Neural cell (in vitro differentiated cells): ENCODE measurements at regions not wholly inside any gene's neighbourhood (a gene's known extent, or its start where the extent isn't known, plus 50 kb on each side); places are given as distances from the start of the nearest gene placed in this dataset.
A peak's percentile ranks its signal among the peaks of the same experiment; 100 is the strongest.

Source experiments
- H2AFZ ChIP-seq: fragments of 200-600, 300-800 bp; sonication (generic), shearing (Covaris generic); 2 replicates; pipeline ENCODE4 v1.6.0; 2014; ENCODE audit warnings: low read depth, mild to moderate bottlenecking, antibody characterized with exemption, low read length, moderate library complexity
- H3F3A ChIP-seq: fragments of 200-600 bp; shearing (Covaris generic); 2 replicates; pipeline ENCODE4 v1.6.1; 2016; ENCODE audit warnings: mild to moderate bottlenecking, moderate library complexity, mixed read lengths, antibody characterized with exemption, low read length; ENCODE audit not compliant: insufficient read depth, poor library complexity, severe bottlenecking
- H3K27ac ChIP-seq: fragments of 200-600, 300-800 bp; sonication (generic), shearing (Covaris generic); 2 replicates; pipeline ENCODE4 v1.5.1; 2014; ENCODE audit warnings: mild to moderate bottlenecking, low read length, moderate library complexity
- H3K27me3 ChIP-seq: fragments of 300-800, 200-600 bp; sonication (generic), shearing (Covaris generic); 2 replicates; pipeline ENCODE4 v1.6.0; 2014; ENCODE audit warnings: mild to moderate bottlenecking, low read depth, low read length, moderate library complexity; ENCODE audit not compliant: insufficient read depth
- H3K36me3 ChIP-seq: fragments of 300-800, 200-600 bp; sonication (generic), shearing (Covaris generic); 2 replicates; pipeline ENCODE4 v1.5.1; 2014; ENCODE audit warnings: mild to moderate bottlenecking, antibody characterized with exemption, low read length, moderate library complexity; ENCODE audit not compliant: insufficient read depth
- H3K4me2 ChIP-seq: fragments of 300-800, 200-600 bp; sonication (generic), shearing (Covaris generic); 2 replicates; pipeline ENCODE4 v1.6.0; 2014; ENCODE audit warnings: mild to moderate bottlenecking, low read length
- H3K4me3 ChIP-seq: fragments of 300-800, 200-600 bp; sonication (generic), shearing (Covaris generic); 2 replicates; pipeline ENCODE4 v1.5.1; 2014; ENCODE audit warnings: mild to moderate bottlenecking, low read length, moderate library complexity
- H3K79me2 ChIP-seq: fragments of 200-600 bp; shearing (Covaris generic); replicated peaks from 2 replicates; pipeline ENCODE4 v1.6.0; 2014; ENCODE audit warnings: mild to moderate bottlenecking, low read length, moderate library complexity; ENCODE audit not compliant: insufficient read depth
- H3K9ac ChIP-seq: fragments of 300-800, 200-600 bp; sonication (generic), shearing (Covaris generic); 2 replicates; pipeline ENCODE4 v1.6.1; 2016; ENCODE audit warnings: mild to moderate bottlenecking, low read length, mixed read lengths
- H3K9me2 ChIP-seq: fragments of 200-600 bp; shearing (Covaris generic); 2 replicates; pipeline ENCODE4 v1.6.1; 2016; ENCODE audit warnings: mild to moderate bottlenecking, low read length, mixed read lengths; ENCODE audit not compliant: insufficient read depth
- H3K9me3 ChIP-seq: fragments of 200-600, 300-800 bp; sonication (generic), shearing (Covaris generic); 2 replicates; pipeline ENCODE4 v1.6.1; 2016; ENCODE audit warnings: mild to moderate bottlenecking, mixed run types, low read length, moderate library complexity, mixed read lengths
- H4K20me1 ChIP-seq: fragments of 200-600 bp; shearing (Covaris generic); 2 replicates; pipeline ENCODE4 v1.6.1; 2016; ENCODE audit warnings: mild to moderate bottlenecking, mixed run types; ENCODE audit not compliant: insufficient read depth
- CTCF ChIP-seq: fragments of 450-650 bp; IDR thresholded peaks from 2 replicates; pipeline ENCODE4 v1.5.1; 2014; ENCODE audit warnings: antibody characterized with exemption, mild to moderate bottlenecking, moderate library complexity; ENCODE audit not compliant: poor library complexity, severe bottlenecking
- EP300 ChIP-seq: fragments of 450-650 bp; conservative IDR thresholded peaks from 2 replicates; pipeline ENCODE4 v1.6.1; 2014; ENCODE audit warnings: antibody characterized with exemption, mild to moderate bottlenecking, moderate library complexity; ENCODE audit not compliant: poor library complexity, severe bottlenecking
- EZH2 ChIP-seq: fragments of 200-600, 300-800 bp; shearing (Covaris generic), sonication (generic); IDR thresholded peaks from 2 replicates; pipeline ENCODE4 v1.6.1; 2014; ENCODE audit warnings: antibody characterized with exemption, low read length, borderline replicate concordance, mild to moderate bottlenecking; ENCODE audit not compliant: insufficient read depth, poor library complexity, severe bottlenecking
- MXI1 ChIP-seq: fragments of 450-650 bp; conservative IDR thresholded peaks from 2 replicates; pipeline ENCODE4 v1.6.1; 2014; ENCODE audit warnings: antibody characterized with exemption, mild to moderate bottlenecking; ENCODE audit not compliant: poor library complexity, severe bottlenecking
- POLR2AphosphoS5 ChIP-seq: IDR thresholded peaks from 2 replicates; pipeline ENCODE4 v1.6.1; 2012
- RAD21 ChIP-seq: fragments of 450-650 bp; conservative IDR thresholded peaks from 2 replicates; pipeline ENCODE4 v1.6.1; 2014; ENCODE audit warnings: antibody characterized with exemption, mild to moderate bottlenecking, moderate library complexity
- SMC3 ChIP-seq: fragments of 450-650 bp; conservative IDR thresholded peaks from 2 replicates; pipeline ENCODE4 v1.6.1; 2014; ENCODE audit warnings: antibody characterized with exemption, mild to moderate bottlenecking, moderate library complexity; ENCODE audit not compliant: poor library complexity
- TAF1 ChIP-seq: IDR thresholded peaks from 2 replicates; pipeline ENCODE4 v1.6.1; 2012; ENCODE audit warnings: low read depth
- TF ChIP-seq, protein P1 (sequence below): IDR thresholded peaks from 2 replicates; pipeline ENCODE4 v1.6.1; 2012; ENCODE audit warnings: borderline replicate concordance

- no peaks in the 10 kb centered on the region for H4K20me1 ChIP-seq
- H3F3A ChIP-seq = no peaks in the 10 kb centered on the region
- no peak overlapping the region for H2AFZ ChIP-seq
- H3K4me3 ChIP-seq = peak overlapping the region; percentile 74
- no peaks in the 10 kb centered on the region for H3K27me3 ChIP-seq
- peak overlapping the region; percentile 78 for H3K4me2 ChIP-seq
- no peak overlapping the region for H3K9ac ChIP-seq
- H3K9me3 ChIP-seq = no peaks in the 10 kb centered on the region
- H3K36me3 ChIP-seq = no peaks in the 10 kb centered on the region
- no peaks in the 10 kb centered on the region for H3K9me2 ChIP-seq
- peaks cover 64% of the 10 kb centered on the region for H3K79me2 ChIP-seq
- no peak overlapping the region for H3K27ac ChIP-seq
- TF ChIP-seq EZH2 (no peak), SMC3 (no peak), RAD21 (no peak), TAF1 (no peak), MXI1 (no peak), POLR2AphosphoS5 (no peak), EP300 (no peak), CTCF (no peak)
- TF ChIP-seq, protein P1, sequence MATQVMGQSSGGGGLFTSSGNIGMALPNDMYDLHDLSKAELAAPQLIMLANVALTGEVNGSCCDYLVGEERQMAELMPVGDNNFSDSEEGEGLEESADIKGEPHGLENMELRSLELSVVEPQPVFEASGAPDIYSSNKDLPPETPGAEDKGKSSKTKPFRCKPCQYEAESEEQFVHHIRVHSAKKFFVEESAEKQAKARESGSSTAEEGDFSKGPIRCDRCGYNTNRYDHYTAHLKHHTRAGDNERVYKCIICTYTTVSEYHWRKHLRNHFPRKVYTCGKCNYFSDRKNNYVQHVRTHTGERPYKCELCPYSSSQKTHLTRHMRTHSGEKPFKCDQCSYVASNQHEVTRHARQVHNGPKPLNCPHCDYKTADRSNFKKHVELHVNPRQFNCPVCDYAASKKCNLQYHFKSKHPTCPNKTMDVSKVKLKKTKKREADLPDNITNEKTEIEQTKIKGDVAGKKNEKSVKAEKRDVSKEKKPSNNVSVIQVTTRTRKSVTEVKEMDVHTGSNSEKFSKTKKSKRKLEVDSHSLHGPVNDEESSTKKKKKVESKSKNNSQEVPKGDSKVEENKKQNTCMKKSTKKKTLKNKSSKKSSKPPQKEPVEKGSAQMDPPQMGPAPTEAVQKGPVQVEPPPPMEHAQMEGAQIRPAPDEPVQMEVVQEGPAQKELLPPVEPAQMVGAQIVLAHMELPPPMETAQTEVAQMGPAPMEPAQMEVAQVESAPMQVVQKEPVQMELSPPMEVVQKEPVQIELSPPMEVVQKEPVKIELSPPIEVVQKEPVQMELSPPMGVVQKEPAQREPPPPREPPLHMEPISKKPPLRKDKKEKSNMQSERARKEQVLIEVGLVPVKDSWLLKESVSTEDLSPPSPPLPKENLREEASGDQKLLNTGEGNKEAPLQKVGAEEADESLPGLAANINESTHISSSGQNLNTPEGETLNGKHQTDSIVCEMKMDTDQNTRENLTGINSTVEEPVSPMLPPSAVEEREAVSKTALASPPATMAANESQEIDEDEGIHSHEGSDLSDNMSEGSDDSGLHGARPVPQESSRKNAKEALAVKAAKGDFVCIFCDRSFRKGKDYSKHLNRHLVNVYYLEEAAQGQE = no peak
Observed at GRCh38 chr1:149845416-149845815, 54.0 kb upstream of the BOLA1 start.

GRCh38 chr1:149846042-149846441, 53.3 kb upstream of the BOLA1 start:
- Histone ChIP-seq H3F3A (no peaks in the 10 kb centered on the region), H4K20me1 (no peaks in the 10 kb centered on the region), H3K79me2 (peaks cover 64% of the 10 kb centered on the region), H3K9ac (no peak overlapping the region), H3K9me3 (no peaks in the 10 kb centered on the region), H3K36me3 (no peaks in the 10 kb centered on the region), H2AFZ (no peak overlapping the region), H3K27me3 (no peaks in the 10 kb centered on the region), H3K4me2 (no peak overlapping the region), H3K4me3 (peak overlapping the region; percentile 74), H3K27ac (no peak overlapping the region), H3K9me2 (no peaks in the 10 kb centered on the region)
- TF ChIP-seq CTCF (no peak), RAD21 (no peak), SMC3 (no peak), TAF1 (no peak), EP300 (no peak), POLR2AphosphoS5 (no peak), EZH2 (no peak), MXI1 (no peak)
- TF ChIP-seq, protein P1 = no peak
